CD8-positive, alpha-beta memory T cell (primary cell): ENCODE measurements at regions not wholly inside any gene's neighbourhood (a gene's known extent, or its start where the extent isn't known, plus 50 kb on each side); places are given as distances from the start of the nearest gene placed in this dataset.
A peak's percentile ranks its signal among the peaks of the same experiment; 100 is the strongest.

Experiments used
- CTCF ChIA-PET: fragments of 350-600 bp; sonication (Branson Sonifier 250); formaldehyde crosslinking; loops from one replicate; lab custom pipeline; 2021; ENCODE audit warnings: antibody characterized with exemption; lab: Charles Lee
- POLR2A ChIA-PET: fragments of 350-600 bp; sonication (Branson Sonifier 250); formaldehyde crosslinking; loops from one replicate; lab custom pipeline; 2021; ENCODE audit warnings: antibody characterized with exemption; lab: Charles Lee
- DNase-seq, 5 donors: peaks; one replicate each; pipeline versions ENCODE4 v3.0.0 to v3.0.0-alpha.2; 2020 to 2022; ENCODE audit warnings: mixed read lengths in 1 of 5
- H3K27ac ChIP-seq: one replicate; pipeline ENCODE4 v1.7.0; 2013; ENCODE audit warnings: low read depth, mild to moderate bottlenecking, low read length, moderate library complexity
- H3K27me3 ChIP-seq: 2 replicates; pipeline ENCODE4 v1.7.0; 2013; ENCODE audit warnings: low read length, mild to moderate bottlenecking; ENCODE audit not compliant: insufficient read depth, poor library complexity, severe bottlenecking
- H3K36me3 ChIP-seq: 2 replicates; pipeline ENCODE4 v1.7.0; 2013; ENCODE audit warnings: mild to moderate bottlenecking, low read length, moderate library complexity; ENCODE audit not compliant: insufficient read depth
- H3K4me1 ChIP-seq: 2 replicates; pipeline ENCODE4 v1.7.0; 2013; ENCODE audit warnings: mild to moderate bottlenecking, low read length, moderate library complexity; ENCODE audit not compliant: insufficient read depth
- H3K4me3 ChIP-seq: 2 replicates; pipeline ENCODE4 v1.7.0; 2013; ENCODE audit warnings: mild to moderate bottlenecking, low read length
- H3K9me3 ChIP-seq: 2 replicates; pipeline ENCODE4 v1.7.0; 2013; ENCODE audit warnings: mild to moderate bottlenecking, low read length
- H3K27ac Mint-ChIP-seq, 8 donors: one replicate each; pipeline ENCODE4 v1.8.0; 2020 to 2021; ENCODE audit warnings: mixed read lengths in 8 of 8, mild to moderate bottlenecking in 6 of 8, inconsistent platforms in 3 of 8, moderate library complexity in 3 of 8
- H3K27me3 Mint-ChIP-seq, 2 donors: one replicate each; pipeline ENCODE4 v1.8.0; 2020 to 2021; ENCODE audit warnings: mixed read lengths in 2 of 2, mild to moderate bottlenecking in 1 of 2, moderate library complexity in 1 of 2
- H3K36me3 Mint-ChIP-seq, 3 donors: one replicate each; pipeline ENCODE4 v1.8.0; 2020 to 2021; ENCODE audit warnings: mixed read lengths in 3 of 3, inconsistent platforms in 1 of 3, mild to moderate bottlenecking in 1 of 3
- H3K4me1 Mint-ChIP-seq, 3 donors: one replicate each; pipeline ENCODE4 v1.8.0; 2020 to 2021; ENCODE audit warnings: mixed read lengths in 3 of 3, inconsistent platforms in 1 of 3, mild to moderate bottlenecking in 1 of 3
- H3K4me3 Mint-ChIP-seq, 7 donors: one replicate each; pipeline ENCODE4 v1.8.0; 2020 to 2021; ENCODE audit warnings: mixed read lengths in 7 of 7, mild to moderate bottlenecking in 6 of 7, moderate library complexity in 4 of 7, inconsistent platforms in 2 of 7
- H3K9me3 Mint-ChIP-seq, 5 donors: one replicate each; pipeline ENCODE4 v1.8.0; 2020 to 2022; ENCODE audit warnings: mixed read lengths in 5 of 5, mild to moderate bottlenecking in 3 of 5, moderate library complexity in 2 of 5, inconsistent platforms in 1 of 5

DNA sequence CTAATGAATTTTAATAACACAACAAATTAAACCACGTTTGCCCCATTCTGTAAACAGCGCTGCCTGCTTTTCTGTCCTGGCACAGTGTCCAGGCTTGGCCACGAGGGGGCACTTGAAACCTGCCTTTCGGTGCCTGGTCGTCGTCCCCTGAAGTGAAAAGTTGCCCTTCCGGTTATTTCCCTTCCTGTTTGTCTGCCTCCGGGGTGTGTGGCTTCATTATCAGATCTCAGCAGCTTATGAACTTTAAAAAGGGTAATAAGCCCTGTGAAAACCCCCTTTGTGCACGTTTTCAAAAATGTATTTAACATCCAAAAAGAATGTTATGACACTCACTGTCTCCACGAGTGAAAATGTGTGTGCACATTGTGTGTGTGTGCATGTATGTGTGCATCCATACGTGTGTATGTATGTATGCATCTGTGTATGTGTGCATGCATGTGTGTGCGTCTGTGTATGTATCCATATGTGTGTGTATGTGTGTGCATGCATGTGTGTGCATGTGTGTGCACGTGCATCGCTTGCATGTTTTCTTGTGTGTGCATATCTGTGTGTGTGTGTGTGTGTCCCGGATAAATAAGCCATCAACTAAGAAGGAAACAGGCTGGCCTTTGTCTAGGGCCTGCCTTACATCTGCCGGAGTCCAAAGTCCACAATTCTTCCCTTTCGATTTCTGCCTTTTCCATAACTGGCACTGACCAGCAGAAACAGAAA lies 358.4 kb downstream of the THBS2 start:
- Histone ChIP-seq H3K9me3 (no peaks in the 10 kb centered on the region), H3K36me3 (no peaks in the 10 kb centered on the region), H3K4me1 (peaks cover 6% of the 10 kb centered on the region), H3K27me3 (no peaks in the 10 kb centered on the region), H3K4me3 (peak overlapping the region; percentile 27), H3K27ac (no peak overlapping the region)
- peak; percentile 59 to 83 (median 73) for DNase-seq
- H3K9me3 Mint-ChIP-seq: peaks cover 0 to 2% (median 0%) of the 10 kb centered on the region in 5 donors
- H3K4me3 Mint-ChIP-seq: peak overlapping the region in 6 of 7 donors; percentile 56 to 84 (median 70)
- H3K36me3 Mint-ChIP-seq: no peaks in the 10 kb centered on the region
- POLR2A ChIA-PET: no interaction called here
- peaks cover 0 to 6% of the 10 kb centered on the region in 2 donors for H3K27me3 Mint-ChIP-seq
- H3K4me1 Mint-ChIP-seq: peaks cover 14 to 26% (median 16%) of the 10 kb centered on the region in 3 donors
- H3K27ac Mint-ChIP-seq: peak overlapping the region in 7 of 8 donors; percentile 1 to 84 (median 47)
- CTCF ChIA-PET: interaction anchor here (1.2 kb wide), 1 partner anchor 9 kb away, joined by 3 read pairs; no protein-coding TSS in a partner anchor

- H3K9me3 ChIP-seq: no peaks in the 10 kb centered on the region
- peaks cover 0 to 2% (median 0%) of the 10 kb centered on the region in 5 donors for H3K9me3 Mint-ChIP-seq
- DNase-seq: no peak
- H3K4me3 Mint-ChIP-seq: no peak overlapping the region
- no peak overlapping the region for H3K4me3 ChIP-seq
- H3K4me1 ChIP-seq: peaks cover 6% of the 10 kb centered on the region
- ChIA-PET POLR2A (no interaction called here), CTCF (interaction anchor here (2.7 kb wide), 1 partner anchor 11 kb away, joined by 7 read pairs; no protein-coding TSS in a partner anchor)
- H3K27ac Mint-ChIP-seq: no peak overlapping the region
- H3K36me3 ChIP-seq: no peaks in the 10 kb centered on the region
- no peaks in the 10 kb centered on the region for H3K36me3 Mint-ChIP-seq
- no peak overlapping the region for H3K27ac ChIP-seq
- H3K4me1 Mint-ChIP-seq: peaks cover 14 to 26% (median 16%) of the 10 kb centered on the region in 3 donors
- H3K27me3 Mint-ChIP-seq: peaks cover 0 to 1% of the 10 kb centered on the region in 2 donors
- H3K27me3 ChIP-seq: no peaks in the 10 kb centered on the region
Measured at GRCh38 chr6:168892031-168892430, 361.6 kb downstream of the THBS2 start.

DNA sequence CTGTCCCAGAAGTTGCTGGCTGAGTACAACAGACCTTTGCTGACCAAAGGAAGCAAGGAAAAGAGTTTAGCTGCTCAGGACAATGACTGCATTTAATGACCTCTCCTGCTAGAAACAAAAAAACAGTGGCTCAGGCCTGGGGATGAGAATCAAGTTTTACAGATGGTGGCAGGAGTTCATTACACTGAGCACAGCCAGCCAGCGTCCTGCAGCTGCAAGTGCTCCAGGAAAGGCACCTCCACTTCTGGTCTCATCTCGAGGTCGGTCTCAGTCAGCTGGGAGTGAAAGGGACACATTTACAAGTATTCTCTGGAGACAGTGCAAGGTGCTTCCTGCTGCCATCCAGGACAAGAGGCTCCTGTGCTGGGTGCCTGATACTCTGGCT lies 362.7 kb downstream of the THBS2 start:
- Histone ChIP-seq H3K27ac (no peak overlapping the region), H3K36me3 (no peaks in the 10 kb centered on the region), H3K27me3 (no peaks in the 10 kb centered on the region), H3K4me3 (no peak overlapping the region), H3K4me1 (peaks cover 6% of the 10 kb centered on the region), H3K9me3 (no peaks in the 10 kb centered on the region)
- no peak overlapping the region for H3K27ac Mint-ChIP-seq
- no peaks in the 10 kb centered on the region for H3K9me3 Mint-ChIP-seq
- CTCF ChIA-PET: interaction anchor here (2.7 kb wide), 1 partner anchor 10 kb away, joined by 7 read pairs; no protein-coding TSS in a partner anchor
- no peak overlapping the region for H3K4me3 Mint-ChIP-seq
- no peak for DNase-seq
- no peaks in the 10 kb centered on the region for H3K36me3 Mint-ChIP-seq
- H3K4me1 Mint-ChIP-seq: peaks cover 14 to 15% (median 14%) of the 10 kb centered on the region in 3 donors
- POLR2A ChIA-PET: no interaction called here
- H3K27me3 Mint-ChIP-seq: peaks cover 0 to 1% of the 10 kb centered on the region in 2 donors

GRCh38 chr6:168890306-168890980 lies 363.2 kb downstream of the THBS2 start:
- no peaks in the 10 kb centered on the region for H3K9me3 ChIP-seq
- Mint-ChIP-seq H3K27me3 (peaks cover 0 to 1% of the 10 kb centered on the region in 2 donors), H3K27ac (peak overlapping the region in 1 of 8 donors; percentile 17), H3K4me3 (no peak overlapping the region), H3K9me3 (no peaks in the 10 kb centered on the region), H3K36me3 (no peaks in the 10 kb centered on the region), H3K4me1 (peaks cover 9 to 10% (median 10%) of the 10 kb centered on the region in 3 donors)
- no peak overlapping the region for H3K4me3 ChIP-seq
- no peaks in the 10 kb centered on the region for H3K36me3 ChIP-seq
- H3K27me3 ChIP-seq: no peaks in the 10 kb centered on the region
- POLR2A ChIA-PET: no interaction called here
- CTCF ChIA-PET: interaction anchor here (2.7 kb wide), 1 partner anchor 9 kb away, joined by 7 read pairs; no protein-coding TSS in a partner anchor
- no peak for DNase-seq
- H3K4me1 ChIP-seq: peaks cover 3% of the 10 kb centered on the region
- H3K27ac ChIP-seq: no peak overlapping the region

GRCh38 chr6:168888786-168889345 lies 364.8 kb downstream of the THBS2 start:
- peaks cover 5% of the 10 kb centered on the region for H3K4me1 ChIP-seq
- Mint-ChIP-seq H3K9me3 (no peaks in the 10 kb centered on the region), H3K36me3 (peaks cover 0 to 2% (median 0%) of the 10 kb centered on the region in 3 donors), H3K27me3 (peaks cover 0 to 1% of the 10 kb centered on the region in 2 donors), H3K4me1 (peaks cover 7% of the 10 kb centered on the region in 3 donors), H3K27ac (no peak overlapping the region), H3K4me3 (no peak overlapping the region)
- H3K27me3 ChIP-seq: no peaks in the 10 kb centered on the region
- no peaks in the 10 kb centered on the region for H3K9me3 ChIP-seq
- H3K27ac ChIP-seq: no peak overlapping the region
- CTCF ChIA-PET: no interaction called here
- no peak for DNase-seq
- no peak overlapping the region for H3K4me3 ChIP-seq
- POLR2A ChIA-PET: no interaction called here
- H3K36me3 ChIP-seq: no peaks in the 10 kb centered on the region

- Histone ChIP-seq H3K4me3 (no peak overlapping the region), H3K27ac (no peak overlapping the region), H3K36me3 (no peaks in the 10 kb centered on the region), H3K4me1 (peaks cover 9% of the 10 kb centered on the region), H3K27me3 (no peaks in the 10 kb centered on the region), H3K9me3 (no peaks in the 10 kb centered on the region)
- POLR2A ChIA-PET: no interaction called here
- no peak overlapping the region for H3K27ac Mint-ChIP-seq
- peaks cover 0 to 4% (median 0%) of the 10 kb centered on the region in 3 donors for H3K36me3 Mint-ChIP-seq
- no peak for DNase-seq
- CTCF ChIA-PET: no interaction called here
- peaks cover 10 to 12% (median 11%) of the 10 kb centered on the region in 3 donors for H3K4me1 Mint-ChIP-seq
- H3K27me3 Mint-ChIP-seq: peaks cover 0 to 1% of the 10 kb centered on the region in 2 donors
- no peak overlapping the region for H3K4me3 Mint-ChIP-seq
- H3K9me3 Mint-ChIP-seq: no peaks in the 10 kb centered on the region
Measured at GRCh38 chr6:168888102-168888501, 365.5 kb downstream of the THBS2 start.

- H3K9me3 Mint-ChIP-seq: no peaks in the 10 kb centered on the region
- H3K27me3 ChIP-seq: no peaks in the 10 kb centered on the region
- CTCF ChIA-PET: no interaction called here
- peaks cover 9% of the 10 kb centered on the region for H3K4me1 ChIP-seq
- no peaks in the 10 kb centered on the region for H3K36me3 ChIP-seq
- no peak overlapping the region for H3K27ac ChIP-seq
- POLR2A ChIA-PET: no interaction called here
- peaks cover 10 to 15% (median 14%) of the 10 kb centered on the region in 3 donors for H3K4me1 Mint-ChIP-seq
- no peak overlapping the region for H3K4me3 Mint-ChIP-seq
- no peak for DNase-seq
- H3K27ac Mint-ChIP-seq: no peak overlapping the region
- H3K27me3 Mint-ChIP-seq: peaks cover 0 to 1% of the 10 kb centered on the region in 2 donors
- H3K36me3 Mint-ChIP-seq: peaks cover 0 to 4% (median 0%) of the 10 kb centered on the region in 3 donors
- H3K9me3 ChIP-seq: no peaks in the 10 kb centered on the region
- no peak overlapping the region for H3K4me3 ChIP-seq
Measured at GRCh38 chr6:168887621-168888020, 366.0 kb downstream of the THBS2 start.

GRCh38 chr6:168886964-168887363 lies 366.7 kb downstream of the THBS2 start:
- CTCF ChIA-PET: no interaction called here
- peaks cover 0 to 1% of the 10 kb centered on the region in 2 donors for H3K27me3 Mint-ChIP-seq

More at GRCh38 chr6:168886964-168887363, 366.7 kb downstream of the THBS2 start:
- Histone ChIP-seq H3K4me1 (peaks cover 9% of the 10 kb centered on the region), H3K9me3 (no peaks in the 10 kb centered on the region), H3K4me3 (no peak overlapping the region), H3K27me3 (no peaks in the 10 kb centered on the region), H3K36me3 (no peaks in the 10 kb centered on the region), H3K27ac (no peak overlapping the region)
- Mint-ChIP-seq H3K36me3 (peaks cover 0 to 4% (median 0%) of the 10 kb centered on the region in 3 donors), H3K27ac (peak overlapping the region in 1 of 8 donors; percentile 12), H3K4me1 (peaks cover 10 to 15% (median 14%) of the 10 kb centered on the region in 3 donors), H3K9me3 (no peaks in the 10 kb centered on the region), H3K4me3 (no peak overlapping the region)
- POLR2A ChIA-PET: no interaction called here
- no peak for DNase-seq
